Vagina (tissue), 2 donors: ENCODE measurements at regions not wholly inside any gene's neighbourhood (a gene's known extent, or its start where the extent isn't known, plus 50 kb on each side); places are given as distances from the start of the nearest gene placed in this dataset.
A peak's percentile ranks its signal among the peaks of the same experiment; 100 is the strongest.

ENCODE experiments used
- DNase-seq, 2 donors: peaks; one replicate each; pipeline ENCODE4 v3.0.0-alpha.2; 2017; ENCODE audit errors: extremely low spot score in 2 of 2
- H3K27ac ChIP-seq: fragments of 200-600 bp; sonication (generic); one replicate; pipeline ENCODE4 v1.5.1; 2019
- H3K27me3 ChIP-seq: fragments of 200-600 bp; sonication (generic); one replicate; pipeline ENCODE4 v1.5.1; 2019
- H3K36me3 ChIP-seq, 2 donors: fragments of 200-600 bp; sonication (generic); one replicate each; pipeline ENCODE4 v1.5.1; 2017 to 2019
- H3K4me1 ChIP-seq: fragments of 200-600 bp; sonication (generic); one replicate; pipeline ENCODE4 v1.5.1; 2019
- H3K4me3 ChIP-seq, 2 donors: fragments of 200-600 bp; sonication (generic); 1 replicate in 1 of 2; 2 replicates in 1 of 2; pipeline ENCODE4 v1.5.1; 2016 to 2019
- H3K9me3 ChIP-seq: fragments of 200-600 bp; sonication (generic); one replicate; pipeline ENCODE4 v1.5.1; 2019
- POLR2A ChIP-seq, 2 donors: fragments of 450-650 bp; IDR thresholded peaks; one replicate each; pipeline ENCODE4 v1.6.1; 2017; ENCODE audit warnings: antibody characterized with exemption in 2 of 2, mild to moderate bottlenecking in 2 of 2, moderate library complexity in 2 of 2
- POLR2AphosphoS5 ChIP-seq, 2 donors: sonication (generic); formaldehyde crosslinking; IDR thresholded peaks; one replicate each; pipeline ENCODE4 v1.9.0; 2017; ENCODE audit warnings: antibody characterized with exemption in 2 of 2, mild to moderate bottlenecking in 2 of 2, low read depth in 1 of 2; ENCODE audit not compliant: insufficient read depth in 1 of 2
- intact Hi-C: fragments of 100-400 bp; cut with DNase I; formaldehyde crosslinking; loops from one replicate; pipeline ENCODE4 v1.15.1; 2023
- TF ChIP-seq, protein P1 (sequence below), 3 experiments: fragments of 450-650 bp in 2 of 3; fragments of 200-600 bp in 1 of 3; sonication (generic) in 1 of 3; IDR thresholded peaks; one replicate each; pipeline ENCODE4 v1.5.1; 2017 to 2019; ENCODE audit warnings: antibody characterized with exemption in 3 of 3, mild to moderate bottlenecking in 2 of 3, moderate library complexity in 2 of 3

DNA sequence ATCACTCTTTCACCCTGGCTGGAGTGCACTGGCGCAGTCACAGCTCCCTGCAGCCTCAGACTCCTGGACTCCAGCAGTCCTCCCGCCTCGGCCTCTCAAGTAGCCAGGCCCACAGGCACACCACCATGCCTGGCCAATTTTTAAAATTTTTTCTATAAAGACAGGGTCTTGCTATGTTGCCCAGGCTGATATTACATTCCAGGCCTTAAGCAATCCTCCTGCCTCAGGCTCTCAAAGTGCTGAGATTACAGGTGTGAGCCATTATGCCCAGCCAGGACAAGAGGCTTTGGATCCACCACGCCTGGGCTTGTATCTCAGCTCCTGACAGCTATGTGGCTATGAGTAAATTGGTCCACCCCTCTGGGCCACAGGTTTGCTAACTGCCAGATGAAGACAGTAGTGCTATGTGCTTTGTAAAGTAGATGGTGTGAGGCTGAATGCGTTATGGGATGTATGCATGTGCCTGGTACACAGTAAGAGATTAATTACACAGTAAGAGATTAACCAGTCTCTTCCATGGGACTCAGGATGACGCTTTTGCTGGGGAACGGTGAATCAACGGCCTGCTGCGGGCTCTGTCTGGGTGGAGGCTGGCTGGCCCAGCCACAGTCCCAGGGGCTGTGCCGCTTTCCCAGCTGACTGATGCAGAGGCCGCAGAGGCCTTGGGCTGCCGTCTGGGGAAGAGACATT, 53.3 kb upstream of the NCOR2 start:
- TF ChIP-seq POLR2A (IDR thresholded peaks at IDR 0.05): no peak
- TF ChIP-seq, protein P1, sequence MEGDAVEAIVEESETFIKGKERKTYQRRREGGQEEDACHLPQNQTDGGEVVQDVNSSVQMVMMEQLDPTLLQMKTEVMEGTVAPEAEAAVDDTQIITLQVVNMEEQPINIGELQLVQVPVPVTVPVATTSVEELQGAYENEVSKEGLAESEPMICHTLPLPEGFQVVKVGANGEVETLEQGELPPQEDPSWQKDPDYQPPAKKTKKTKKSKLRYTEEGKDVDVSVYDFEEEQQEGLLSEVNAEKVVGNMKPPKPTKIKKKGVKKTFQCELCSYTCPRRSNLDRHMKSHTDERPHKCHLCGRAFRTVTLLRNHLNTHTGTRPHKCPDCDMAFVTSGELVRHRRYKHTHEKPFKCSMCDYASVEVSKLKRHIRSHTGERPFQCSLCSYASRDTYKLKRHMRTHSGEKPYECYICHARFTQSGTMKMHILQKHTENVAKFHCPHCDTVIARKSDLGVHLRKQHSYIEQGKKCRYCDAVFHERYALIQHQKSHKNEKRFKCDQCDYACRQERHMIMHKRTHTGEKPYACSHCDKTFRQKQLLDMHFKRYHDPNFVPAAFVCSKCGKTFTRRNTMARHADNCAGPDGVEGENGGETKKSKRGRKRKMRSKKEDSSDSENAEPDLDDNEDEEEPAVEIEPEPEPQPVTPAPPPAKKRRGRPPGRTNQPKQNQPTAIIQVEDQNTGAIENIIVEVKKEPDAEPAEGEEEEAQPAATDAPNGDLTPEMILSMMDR (IDR thresholded peaks at IDR 0.05): no peak
- no peak for TF ChIP-seq POLR2AphosphoS5 (IDR thresholded peaks at IDR 0.05; ENCODE audit: insufficient read depth in 1 of 2, low read depth in 1 of 2)
- H3K4me3 ChIP-seq: no peak overlapping the region
- no peaks in the 10 kb centered on the region for H3K9me3 ChIP-seq
- no peaks in the 10 kb centered on the region for H3K36me3 ChIP-seq
- peak overlapping the region; percentile 81 for H3K27ac ChIP-seq
- intact Hi-C loops: no loop called here
- H3K4me1 ChIP-seq: peaks cover 21% of the 10 kb centered on the region
- no peaks in the 10 kb centered on the region for H3K27me3 ChIP-seq
- DNase-seq: no peak

DNA sequence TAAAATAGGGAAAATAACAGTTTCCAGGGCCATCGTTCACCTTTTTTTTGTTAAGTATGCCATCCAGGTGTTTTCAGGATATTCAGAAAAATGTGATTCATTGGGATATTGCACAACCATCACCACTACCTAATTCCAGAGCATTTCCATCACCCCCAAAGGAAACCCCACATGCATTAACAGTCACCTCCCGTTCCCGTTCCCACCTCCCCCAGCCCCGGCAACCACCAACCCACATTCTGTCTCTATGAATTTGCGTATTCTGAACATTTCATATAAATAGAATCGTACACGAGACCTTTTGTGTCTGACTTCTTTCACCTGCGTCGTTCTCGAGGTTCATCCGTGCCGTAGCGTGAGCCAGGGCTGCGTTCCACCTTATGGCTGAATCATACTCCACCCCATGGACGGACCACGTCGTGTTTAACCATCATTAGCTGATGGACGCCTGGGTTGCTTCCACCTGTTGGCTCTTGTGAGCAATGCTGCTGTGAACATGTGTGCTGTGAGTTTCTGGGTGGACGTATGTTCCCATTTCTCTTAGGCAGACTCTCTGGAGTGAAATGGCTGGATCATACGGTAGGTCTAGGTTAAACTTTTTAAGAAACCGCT, 51.0 kb upstream of the NCOR2 start:
- H3K36me3 ChIP-seq: no peaks in the 10 kb centered on the region
- no peaks in the 10 kb centered on the region for H3K9me3 ChIP-seq
- no peaks in the 10 kb centered on the region for H3K27me3 ChIP-seq
- TF ChIP-seq POLR2A (IDR thresholded peaks at IDR 0.05) (no peak), POLR2AphosphoS5 (IDR thresholded peaks at IDR 0.05; ENCODE audit: insufficient read depth in 1 of 2, low read depth in 1 of 2) (no peak)
- TF ChIP-seq, protein P1 (IDR thresholded peaks at IDR 0.05): no peak
- no peak overlapping the region for H3K27ac ChIP-seq
- no peak overlapping the region for H3K4me3 ChIP-seq
- DNase-seq: no peak
- peaks cover 16% of the 10 kb centered on the region for H3K4me1 ChIP-seq
- intact Hi-C loops: no loop called here

DNA sequence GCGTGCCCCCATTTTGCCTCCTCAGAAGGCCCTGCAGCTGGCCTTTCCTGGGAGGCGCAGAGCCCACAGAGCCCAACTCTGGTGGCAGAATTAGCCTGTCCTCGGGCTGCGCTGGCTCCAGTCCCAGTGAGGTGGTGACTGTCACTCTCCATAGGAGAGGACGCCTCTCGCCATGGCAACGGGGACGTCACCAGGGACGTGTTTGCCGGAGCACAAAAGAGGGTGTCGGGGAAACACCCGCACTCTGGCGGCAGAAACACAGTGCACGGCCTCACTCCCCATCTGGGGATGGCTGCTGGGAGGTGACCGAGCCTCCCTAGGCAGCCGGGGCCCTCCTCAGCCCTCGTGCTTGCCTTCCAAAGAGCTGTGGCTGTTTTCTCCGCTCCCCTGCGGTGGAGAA, 50.2 kb upstream of the NCOR2 start:
- Histone ChIP-seq H3K4me3 (no peak overlapping the region), H3K4me1 (peaks cover 16% of the 10 kb centered on the region), H3K27ac (no peak overlapping the region), H3K36me3 (no peaks in the 10 kb centered on the region), H3K27me3 (no peaks in the 10 kb centered on the region), H3K9me3 (no peaks in the 10 kb centered on the region)
- intact Hi-C loops: no loop called here
- TF ChIP-seq, protein P1 (IDR thresholded peaks at IDR 0.05): no peak
- no peak for TF ChIP-seq POLR2A (IDR thresholded peaks at IDR 0.05)
- TF ChIP-seq POLR2AphosphoS5 (IDR thresholded peaks at IDR 0.05; ENCODE audit: insufficient read depth in 1 of 2, low read depth in 1 of 2): no peak
- no peak for DNase-seq
